Activated B cell treated with CpG ODN at 0.5 μM for 24 hours (primary cell): ENCODE measurements at regions not wholly inside any gene's neighbourhood (a gene's known extent, or its start where the extent isn't known, plus 50 kb on each side); places are given as distances from the start of the nearest gene placed in this dataset.

ENCODE experiments used
- ATAC-seq: fragments of 200-7000 bp; cut with Tn5 transposase; one replicate; pipeline ENCODE4 v1.10.0; 2021; ENCODE audit warnings: low read depth, mild to moderate bottlenecking, moderate library complexity
- CTCF ChIA-PET: fragments of 350-600 bp; sonication (Branson Sonifier 250); formaldehyde crosslinking; loops from one replicate; lab custom pipeline; 2021; ENCODE audit warnings: antibody characterized with exemption; lab: Charles Lee
- POLR2A ChIA-PET: fragments of 350-600 bp; sonication (Branson Sonifier 250); formaldehyde crosslinking; loops from one replicate; lab custom pipeline; 2021; ENCODE audit warnings: antibody characterized with exemption; lab: Charles Lee
- DNase-seq: peaks from one replicate; pipeline ENCODE4 v3.0.0; 2022
- H3K27ac Mint-ChIP-seq: one replicate; pipeline ENCODE4 v1.8.0; 2020; ENCODE audit warnings: mixed read lengths
- H3K27me3 Mint-ChIP-seq: one replicate; pipeline ENCODE4 v1.8.0; 2021; ENCODE audit warnings: mixed read lengths
- H3K36me3 Mint-ChIP-seq: one replicate; pipeline ENCODE4 v1.8.0; 2021; ENCODE audit warnings: low read depth, mixed read lengths
- H3K4me1 Mint-ChIP-seq: one replicate; pipeline ENCODE4 v1.8.0; 2021; ENCODE audit warnings: mixed read lengths
- H3K4me3 Mint-ChIP-seq: one replicate; pipeline ENCODE4 v1.8.0; 2020; ENCODE audit warnings: mild to moderate bottlenecking, mixed read lengths
- H3K9me3 Mint-ChIP-seq: one replicate; pipeline ENCODE4 v1.8.0; 2020; ENCODE audit warnings: mixed read lengths
- CTCF ChIP-seq: fragments of 200-600 bp; IDR thresholded peaks from one replicate; pipeline ENCODE4 v1.8.0; 2022; ENCODE audit warnings: antibody characterized with exemption, mild to moderate bottlenecking
- intact Hi-C: fragments of 100-400 bp; cut with micrococcal nuclease; formaldehyde crosslinking; loops from one replicate; pipeline ENCODE4 v1.15.1; 2024

GRCh38 chr22:48653306-48653705 is 1174.4 kb downstream of the BRD1 start:
- DNase-seq (no peak), ATAC-seq (no peak)
- Mint-ChIP-seq H3K27ac (no peak overlapping the region), H3K4me3 (no peak overlapping the region), H3K27me3 (no peaks in the 10 kb centered on the region), H3K4me1 (no peaks in the 10 kb centered on the region), H3K36me3 (no peaks in the 10 kb centered on the region), H3K9me3 (peaks cover 2% of the 10 kb centered on the region)
- intact Hi-C loops = no loop called here
- no peak for TF ChIP-seq CTCF
- ChIA-PET POLR2A (no interaction called here), CTCF (no interaction called here)

- CTCF ChIA-PET = no interaction called here
- no peak overlapping the region for H3K27ac Mint-ChIP-seq
- peaks cover 2% of the 10 kb centered on the region for H3K9me3 Mint-ChIP-seq
- H3K27me3 Mint-ChIP-seq = no peaks in the 10 kb centered on the region
- H3K4me1 Mint-ChIP-seq = no peaks in the 10 kb centered on the region
- H3K4me3 Mint-ChIP-seq = no peak overlapping the region
- no peak for DNase-seq
- intact Hi-C loops = no loop called here
- ATAC-seq = no peak
- no peaks in the 10 kb centered on the region for H3K36me3 Mint-ChIP-seq
- POLR2A ChIA-PET = no interaction called here
- TF ChIP-seq CTCF = no peak
Observed at GRCh38 chr22:48652796-48653195, 1174.9 kb downstream of the BRD1 start.

- peaks cover 2% of the 10 kb centered on the region for H3K9me3 Mint-ChIP-seq
- intact Hi-C loops = no loop called here
- H3K36me3 Mint-ChIP-seq = no peaks in the 10 kb centered on the region
- ATAC-seq = no peak
- TF ChIP-seq CTCF = no peak
- ChIA-PET POLR2A (no interaction called here), CTCF (no interaction called here)
- no peak for DNase-seq
- H3K4me3 Mint-ChIP-seq = no peak overlapping the region
- no peaks in the 10 kb centered on the region for H3K27me3 Mint-ChIP-seq
- H3K27ac Mint-ChIP-seq = no peak overlapping the region
- H3K4me1 Mint-ChIP-seq = no peaks in the 10 kb centered on the region
Observed at GRCh38 chr22:48651981-48652538, 1175.6 kb downstream of the BRD1 start.

GRCh38 chr22:48651036-48651890 is 1176.4 kb downstream of the BRD1 start:
- Mint-ChIP-seq H3K4me1 (no peaks in the 10 kb centered on the region), H3K27ac (no peak overlapping the region), H3K36me3 (no peaks in the 10 kb centered on the region), H3K9me3 (peaks cover 2% of the 10 kb centered on the region), H3K27me3 (no peaks in the 10 kb centered on the region), H3K4me3 (no peak overlapping the region)
- TF ChIP-seq CTCF = no peak
- ChIA-PET CTCF (no interaction called here), POLR2A (no interaction called here)
- intact Hi-C loops = no loop called here
- DNase-seq (no peak), ATAC-seq (no peak)

GRCh38 chr22:48650323-48651035 is 1177.2 kb downstream of the BRD1 start:
- CTCF ChIA-PET = no interaction called here
- DNase-seq (no peak), ATAC-seq (no peak)
- Mint-ChIP-seq H3K27me3 (no peaks in the 10 kb centered on the region), H3K9me3 (peaks cover 2% of the 10 kb centered on the region), H3K4me3 (no peak overlapping the region), H3K27ac (no peak overlapping the region), H3K36me3 (no peaks in the 10 kb centered on the region), H3K4me1 (no peaks in the 10 kb centered on the region)
- POLR2A ChIA-PET = no interaction called here
- intact Hi-C loops = no loop called here
- TF ChIP-seq CTCF = no peak
